ENCODE measurements at regions not wholly inside any gene's neighbourhood (a gene's known extent, or its start where the extent isn't known, plus 50 kb on each side); places are given as distances from the start of the nearest gene placed in this dataset.

DNA sequence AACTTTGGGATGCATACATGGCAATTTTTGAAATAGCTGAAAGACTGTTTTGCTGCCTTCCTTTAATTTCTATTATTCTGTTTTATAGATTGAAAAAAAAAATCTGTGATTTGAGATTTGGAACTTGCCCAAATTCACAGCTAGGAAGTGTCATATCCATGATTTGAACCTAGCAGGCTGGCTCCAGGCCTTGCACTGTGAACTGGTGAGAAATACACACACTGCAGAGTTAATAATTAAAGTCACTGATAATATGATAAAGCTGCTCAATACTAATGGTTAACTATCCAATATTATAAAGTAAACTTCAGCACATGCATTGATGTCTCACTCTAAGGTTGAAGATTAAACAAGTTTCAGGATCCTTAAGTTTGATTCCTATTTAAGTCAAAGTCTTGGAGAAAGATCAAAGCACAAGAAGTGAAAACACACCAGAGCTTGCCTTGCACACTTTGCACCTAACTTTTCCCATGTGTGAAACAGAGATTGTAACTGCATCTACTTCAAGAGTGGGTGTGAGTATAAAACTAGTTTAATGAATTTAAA is 150.6 kb upstream of the CCDC179 start:
- no peaks in the 10 kb centered on the region for H3K27me3 ChIP-seq (replicated peaks; ENCODE audit: control insufficient read depth, insufficient read depth, low read length)
- TF ChIP-seq, protein P1, sequence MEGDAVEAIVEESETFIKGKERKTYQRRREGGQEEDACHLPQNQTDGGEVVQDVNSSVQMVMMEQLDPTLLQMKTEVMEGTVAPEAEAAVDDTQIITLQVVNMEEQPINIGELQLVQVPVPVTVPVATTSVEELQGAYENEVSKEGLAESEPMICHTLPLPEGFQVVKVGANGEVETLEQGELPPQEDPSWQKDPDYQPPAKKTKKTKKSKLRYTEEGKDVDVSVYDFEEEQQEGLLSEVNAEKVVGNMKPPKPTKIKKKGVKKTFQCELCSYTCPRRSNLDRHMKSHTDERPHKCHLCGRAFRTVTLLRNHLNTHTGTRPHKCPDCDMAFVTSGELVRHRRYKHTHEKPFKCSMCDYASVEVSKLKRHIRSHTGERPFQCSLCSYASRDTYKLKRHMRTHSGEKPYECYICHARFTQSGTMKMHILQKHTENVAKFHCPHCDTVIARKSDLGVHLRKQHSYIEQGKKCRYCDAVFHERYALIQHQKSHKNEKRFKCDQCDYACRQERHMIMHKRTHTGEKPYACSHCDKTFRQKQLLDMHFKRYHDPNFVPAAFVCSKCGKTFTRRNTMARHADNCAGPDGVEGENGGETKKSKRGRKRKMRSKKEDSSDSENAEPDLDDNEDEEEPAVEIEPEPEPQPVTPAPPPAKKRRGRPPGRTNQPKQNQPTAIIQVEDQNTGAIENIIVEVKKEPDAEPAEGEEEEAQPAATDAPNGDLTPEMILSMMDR (IDR thresholded peaks at IDR 0.05; ENCODE audit: insufficient read depth, low read length, poor library complexity, severe bottlenecking) = no peak
- no peak overlapping the region for H3K4me3 ChIP-seq (replicated peaks; ENCODE audit: low read depth, low read length)
- DNase-seq (ENCODE audit: extremely low read depth, insufficient read length) = no peak
- H3K36me3 ChIP-seq (ENCODE audit: control insufficient read depth, insufficient read depth, low read length) = no peaks in the 10 kb centered on the region

DNA sequence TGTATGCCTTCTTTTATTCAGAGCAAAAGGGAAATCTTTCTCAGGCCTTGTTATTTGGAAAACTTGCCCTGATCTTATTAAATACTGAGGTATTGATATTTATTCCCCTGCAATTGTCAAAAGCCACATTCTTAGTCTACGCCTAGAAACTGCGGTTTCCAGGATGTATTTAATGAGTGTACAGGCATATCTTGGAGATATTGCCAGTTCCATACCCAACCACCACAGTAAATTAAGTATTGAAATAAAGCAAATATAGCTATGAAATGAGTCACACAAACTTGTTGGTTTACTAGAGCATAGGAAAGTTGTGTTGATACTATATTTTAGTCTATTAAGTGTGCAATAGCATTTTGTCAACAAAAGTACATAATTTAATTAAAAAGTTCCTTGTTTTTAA is 152.7 kb upstream of the CCDC179 start:
- TF ChIP-seq, protein P1 (IDR thresholded peaks at IDR 0.05; ENCODE audit: insufficient read depth, low read length, poor library complexity, severe bottlenecking) = no peak
- Histone ChIP-seq H3K4me3 (replicated peaks; ENCODE audit: low read depth, low read length) (no peak overlapping the region), H3K27me3 (replicated peaks; ENCODE audit: control insufficient read depth, insufficient read depth, low read length) (no peaks in the 10 kb centered on the region), H3K36me3 (ENCODE audit: control insufficient read depth, insufficient read depth, low read length) (no peaks in the 10 kb centered on the region)
- no peak for DNase-seq (ENCODE audit: extremely low read depth, insufficient read length)

DNA sequence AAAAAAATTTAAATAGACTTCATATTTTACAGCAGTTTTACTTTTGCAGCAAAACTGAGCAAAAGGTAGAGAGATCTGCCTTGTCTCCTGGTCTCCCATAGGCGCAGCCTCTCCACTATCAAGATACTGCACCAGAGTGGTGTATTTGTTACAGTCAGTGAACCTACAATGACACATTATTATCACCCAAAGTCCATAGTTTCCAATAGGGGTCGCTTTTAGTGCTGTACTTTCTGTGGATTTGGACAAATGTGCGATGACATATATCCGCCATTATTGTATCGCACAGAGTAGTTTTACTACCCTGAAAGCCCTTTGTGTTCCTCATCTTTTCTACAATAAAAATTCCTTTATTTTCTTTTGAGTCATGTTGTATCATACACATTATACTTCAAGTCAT is 153.2 kb upstream of the CCDC179 start:
- TF ChIP-seq, protein P1 (IDR thresholded peaks at IDR 0.05; ENCODE audit: insufficient read depth, low read length, poor library complexity, severe bottlenecking) = no peak

DNA sequence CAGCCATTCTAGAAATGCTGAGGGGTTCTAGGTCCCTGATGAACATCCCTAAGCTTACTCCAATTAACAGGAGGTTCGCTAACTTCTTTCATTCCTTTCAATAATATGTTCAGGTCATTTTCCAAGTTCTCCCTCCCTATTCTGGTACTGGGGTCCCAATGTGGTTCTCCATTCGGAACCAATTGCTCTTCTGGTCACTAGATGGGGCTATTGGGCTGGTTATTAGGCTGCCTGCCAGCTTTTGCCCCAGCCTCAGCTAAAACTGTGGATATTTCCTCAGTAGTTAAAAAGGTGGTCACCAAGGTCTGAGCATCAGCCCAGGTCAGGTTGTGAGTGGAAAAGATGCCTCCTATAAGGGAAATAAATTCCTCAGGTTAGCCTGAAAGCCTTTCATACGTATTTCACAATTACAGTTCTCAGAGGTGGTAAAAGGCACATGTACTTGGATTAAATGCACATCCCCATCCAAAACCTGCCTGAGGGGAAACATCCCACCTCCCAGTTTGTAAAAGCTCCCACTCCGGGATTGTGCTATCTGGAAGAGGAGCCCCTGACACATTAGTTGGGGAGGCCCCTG is 161.1 kb upstream of the CCDC179 start:
- TF ChIP-seq, protein P1 (IDR thresholded peaks at IDR 0.05; ENCODE audit: insufficient read depth, low read length, poor library complexity, severe bottlenecking) = peak; percentile 66
- Histone ChIP-seq H3K4me3 (replicated peaks; ENCODE audit: low read depth, low read length) (no peak overlapping the region), H3K27me3 (replicated peaks; ENCODE audit: control insufficient read depth, insufficient read depth, low read length) (no peaks in the 10 kb centered on the region), H3K36me3 (ENCODE audit: control insufficient read depth, insufficient read depth, low read length) (no peaks in the 10 kb centered on the region)
- no peak for DNase-seq (ENCODE audit: extremely low read depth, insufficient read length)

More for the DNA sequence above, 153.2 kb upstream of the CCDC179 start:
- Histone ChIP-seq H3K4me3 (replicated peaks; ENCODE audit: low read depth, low read length) (no peak overlapping the region), H3K36me3 (ENCODE audit: control insufficient read depth, insufficient read depth, low read length) (no peaks in the 10 kb centered on the region), H3K27me3 (replicated peaks; ENCODE audit: control insufficient read depth, insufficient read depth, low read length) (no peaks in the 10 kb centered on the region)
- DNase-seq (ENCODE audit: extremely low read depth, insufficient read length) = no peak

DNA sequence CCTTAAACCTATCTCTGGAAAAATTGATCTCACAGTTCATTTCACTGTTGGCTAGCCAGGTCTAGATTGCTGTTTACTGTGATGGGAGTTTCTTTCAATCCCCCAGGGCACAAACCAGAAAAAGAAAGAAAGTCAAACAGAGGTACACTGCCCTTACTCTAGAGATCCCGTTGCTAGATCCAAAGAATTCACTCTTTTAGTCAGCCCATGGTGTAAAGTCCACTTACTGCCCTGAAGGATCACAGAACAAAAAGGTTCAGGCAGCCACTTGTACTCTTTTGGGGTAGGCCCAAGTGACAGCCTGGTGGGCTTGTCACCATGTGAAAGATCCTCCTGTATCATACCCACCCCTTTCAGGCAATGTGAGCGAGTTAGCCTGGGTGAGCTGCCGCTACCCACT is 162.6 kb upstream of the CCDC179 start:
- DNase-seq (ENCODE audit: extremely low read depth, insufficient read length) = no peak
- no peaks in the 10 kb centered on the region for H3K36me3 ChIP-seq (ENCODE audit: control insufficient read depth, insufficient read depth, low read length)
- H3K4me3 ChIP-seq (replicated peaks; ENCODE audit: low read depth, low read length) = no peak overlapping the region
- TF ChIP-seq, protein P1 (IDR thresholded peaks at IDR 0.05; ENCODE audit: insufficient read depth, low read length, poor library complexity, severe bottlenecking) = no peak
- H3K27me3 ChIP-seq (replicated peaks; ENCODE audit: control insufficient read depth, insufficient read depth, low read length) = no peaks in the 10 kb centered on the region

DNA sequence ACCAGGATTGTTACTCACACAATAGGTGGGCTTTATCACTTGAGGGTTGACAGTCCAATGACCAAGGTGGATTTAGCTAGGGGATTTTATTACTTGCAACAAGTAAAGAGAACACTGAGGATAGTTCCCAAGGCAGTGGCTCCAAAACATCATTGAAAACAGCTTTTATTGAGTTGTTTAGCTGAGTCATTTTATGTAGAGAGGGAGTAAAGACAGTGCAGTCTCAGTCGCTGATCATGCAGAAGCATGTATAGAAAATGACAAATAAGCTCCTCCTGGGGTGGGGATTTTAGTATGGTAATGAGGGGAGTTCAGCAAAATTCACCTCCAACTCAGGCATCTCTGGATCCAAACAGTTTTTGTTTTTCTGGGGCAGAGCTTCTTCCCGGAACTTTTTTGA is 163.0 kb upstream of the CCDC179 start:
- TF ChIP-seq, protein P1 (IDR thresholded peaks at IDR 0.05; ENCODE audit: insufficient read depth, low read length, poor library complexity, severe bottlenecking) = no peak
- Histone ChIP-seq H3K4me3 (replicated peaks; ENCODE audit: low read depth, low read length) (no peak overlapping the region), H3K36me3 (ENCODE audit: control insufficient read depth, insufficient read depth, low read length) (no peaks in the 10 kb centered on the region), H3K27me3 (replicated peaks; ENCODE audit: control insufficient read depth, insufficient read depth, low read length) (no peaks in the 10 kb centered on the region)
- no peak for DNase-seq (ENCODE audit: extremely low read depth, insufficient read length)

Data from GM06990 (cell line).